ENCODE measurements at regions not wholly inside any gene's neighbourhood (a gene's known extent, or its start where the extent isn't known, plus 50 kb on each side); places are given as distances from the start of the nearest gene placed in this dataset.

- Histone ChIP-seq H3K9me3 (ENCODE audit: control insufficient read depth in 1 of 2, insufficient read depth in 1 of 2, low read depth in 1 of 2, low read length in 2 of 2) (no peaks in the 10 kb centered on the region), H2AFZ (ENCODE audit: low read depth, low read length, poor library complexity, severe bottlenecking) (no peak overlapping the region), H3K27ac (ENCODE audit: low read depth, low read length) (no peak overlapping the region), H3K79me2 (ENCODE audit: insufficient read depth, low read length) (no peaks in the 10 kb centered on the region), H3K4me2 (ENCODE audit: low read length) (no peak overlapping the region), H3K4me3 (replicated peaks in 1 of 2; ENCODE audit: low read depth in 1 of 2, low read length in 2 of 2) (no peak overlapping the region), H3K4me1 (ENCODE audit: control insufficient read depth in 1 of 2, insufficient read depth in 2 of 2, low read length in 2 of 2) (peaks cover 4 to 23% of the 10 kb centered on the region in 2 experiments; a peak in 2 of 4 replicates), H3K9ac (ENCODE audit: low read length) (no peak overlapping the region), H3K27me3 (ENCODE audit: insufficient read depth, low read length) (no peaks in the 10 kb centered on the region), H4K20me1 (ENCODE audit: insufficient read depth) (no peaks in the 10 kb centered on the region), H3K9me2 (ENCODE audit: insufficient read depth) (no peaks in the 10 kb centered on the region), H3K36me3 (ENCODE audit: control insufficient read depth in 1 of 2, insufficient read depth in 2 of 2, low read length in 2 of 2) (no peaks in the 10 kb centered on the region)
- intact Hi-C loops (cut with micrococcal nuclease): loop anchor here (10.0 kb wide), 1 partner anchor 139 kb away; no protein-coding TSS in a partner anchor
- ChIA-PET CTCF (no interaction called here), POLR2A (no interaction called here), RAD21 (ENCODE audit: low non-redundant PET in 1 of 2, low total read pairs in 2 of 2, uncharacterized antibody in 2 of 2, unreplicated experiment in 2 of 2) (no interaction called here)
- no peak for TF ChIP-seq ELF1 (IDR thresholded peaks at IDR 0.05; ENCODE audit: borderline replicate concordance, low read depth)
- no peak for TF ChIP-seq ZNF274 (IDR thresholded peaks at IDR 0.05; ENCODE audit: low read depth, low read length)
- 0 out of 6 replicates have a peak, but pooled peaks of 2 of the 3 experiments have one; percentile 1 to 11 for TF ChIP-seq CTCF (IDR thresholded peaks at IDR 0.05 in 2 of 3, conservative IDR thresholded peaks at IDR 0.05 in 1 of 3; ENCODE audit: borderline replicate concordance in 1 of 3, insufficient read depth in 1 of 3, low read depth in 2 of 3, low read length in 2 of 3)
- ATAC-seq (no peak), DNase-seq (ENCODE audit: low read depth, low spot score) (no peak)
- BruUV-seq (replicated peaks): no TSS peak
Observed at GRCh38 chr12:13433768-13434167, 237.2 kb downstream of the EMP1 start.

- TF ChIP-seq ELF1 (IDR thresholded peaks at IDR 0.05; ENCODE audit: borderline replicate concordance, low read depth) (no peak), CEBPB (IDR thresholded peaks at IDR 0.05; ENCODE audit: low read depth) (no peak), ZNF274 (IDR thresholded peaks at IDR 0.05; ENCODE audit: low read depth, low read length) (no peak), CBX3 (IDR thresholded peaks at IDR 0.05; ENCODE audit: low read depth) (no peak), POLR2AphosphoS5 (IDR thresholded peaks at IDR 0.05; ENCODE audit: low read depth, low read length) (no peak), ZBTB33 (IDR thresholded peaks at IDR 0.05; ENCODE audit: extremely low read depth, insufficient replicate concordance, low read length) (no peak), SIN3A (IDR thresholded peaks at IDR 0.05; ENCODE audit: low read depth) (no peak), REST (IDR thresholded peaks at IDR 0.05; ENCODE audit: low read depth) (no peak), ATF3 (IDR thresholded peaks at IDR 0.05) (no peak), FOSL1 (IDR thresholded peaks at IDR 0.05; ENCODE audit: low read depth) (no peak), SRF (IDR thresholded peaks at IDR 0.05; ENCODE audit: low read depth) (no peak)
- ChIA-PET RAD21 (ENCODE audit: low non-redundant PET in 1 of 2, low total read pairs in 2 of 2, uncharacterized antibody in 2 of 2, unreplicated experiment in 2 of 2) (no interaction called here), POLR2A (no interaction called here), CTCF (no interaction called here)
- Histone ChIP-seq H4K20me1 (ENCODE audit: insufficient read depth) (no peaks in the 10 kb centered on the region), H3K79me2 (ENCODE audit: insufficient read depth, low read length) (no peaks in the 10 kb centered on the region), H3K4me3 (replicated peaks in 1 of 2; ENCODE audit: low read depth in 1 of 2, low read length in 2 of 2) (no peak overlapping the region), H3K9me2 (ENCODE audit: insufficient read depth) (no peaks in the 10 kb centered on the region), H3K9me3 (ENCODE audit: control insufficient read depth in 1 of 2, insufficient read depth in 1 of 2, low read depth in 1 of 2, low read length in 2 of 2) (no peaks in the 10 kb centered on the region), H2AFZ (ENCODE audit: low read depth, low read length, poor library complexity, severe bottlenecking) (no peak overlapping the region), H3K9ac (ENCODE audit: low read length) (no peak overlapping the region), H3K4me1 (ENCODE audit: control insufficient read depth in 1 of 2, insufficient read depth in 2 of 2, low read length in 2 of 2) (peaks cover 4 to 7% of the 10 kb centered on the region in 2 experiments; a peak in 2 of 4 replicates), H3K4me2 (ENCODE audit: low read length) (no peak overlapping the region), H3K27ac (ENCODE audit: low read depth, low read length) (no peak overlapping the region), H3K36me3 (ENCODE audit: control insufficient read depth in 1 of 2, insufficient read depth in 2 of 2, low read length in 2 of 2) (no peaks in the 10 kb centered on the region), H3K27me3 (ENCODE audit: insufficient read depth, low read length) (no peaks in the 10 kb centered on the region)
- BruUV-seq (replicated peaks): no TSS peak
- ATAC-seq (no peak), DNase-seq (ENCODE audit: low read depth, low spot score) (no peak)
- intact Hi-C loops (cut with micrococcal nuclease): loop anchor here (10.0 kb wide), 1 partner anchor 136 kb away; no protein-coding TSS in a partner anchor
Observed at GRCh38 chr12:13431041-13431440, 234.5 kb downstream of the EMP1 start.

Measured in HCT116 (cell line).